Astrocyte of the cerebellum (primary cell): ENCODE measurements at regions not wholly inside any gene's neighbourhood (a gene's known extent, or its start where the extent isn't known, plus 50 kb on each side); places are given as distances from the start of the nearest gene placed in this dataset.
"Not testable (repeated sequence)": the region's sequence is repeated elsewhere in the genome, so short reads cannot be mapped to it uniquely, and the experiment has no call there.

Source experiments
- DNase-seq: peaks from one replicate; pipeline ENCODE4 v3.0.0-alpha.2; 2011; ENCODE audit warnings: low read depth
- H3K4me3 ChIP-seq: 2 replicates; pipeline ENCODE4 v1.5.1; 2011; ENCODE audit warnings: mild to moderate bottlenecking, low read depth, low read length, moderate library complexity
- CTCF ChIP-seq: IDR thresholded peaks from 2 replicates; pipeline ENCODE4 v1.5.1; 2012; ENCODE audit warnings: low read length, low read depth, moderate library complexity, mild to moderate bottlenecking; ENCODE audit errors: missing control alignments
- in situ Hi-C: cut with HindIII; loops from 2 replicates; pipeline ENCODE4 v1.10.0; 2017; ENCODE audit warnings: low sequenced_read_pairs

DNA sequence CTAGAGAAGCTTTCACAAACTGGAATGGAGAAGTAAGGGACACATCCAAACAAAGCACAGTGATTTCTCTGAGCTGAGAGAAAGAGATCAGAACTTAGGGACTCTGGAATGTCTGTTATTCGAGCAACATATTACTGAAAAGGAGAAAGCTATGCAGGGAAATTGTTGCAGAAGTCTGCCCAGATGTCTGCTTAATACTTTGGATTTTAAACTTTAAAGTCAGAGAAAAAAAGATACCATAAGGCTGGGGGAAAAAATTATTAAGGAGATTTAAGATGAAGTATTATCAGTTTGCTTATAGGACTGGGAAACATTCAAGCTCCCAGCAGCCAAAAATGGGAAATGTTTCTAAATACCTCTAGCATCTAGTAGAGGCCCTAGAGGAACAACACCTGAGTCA is 803.9 kb downstream of the TAF11L14 start:
- no peak for TF ChIP-seq CTCF
- in situ Hi-C loops = no loop called here
- no peak overlapping the region for H3K4me3 ChIP-seq
- DNase-seq = no peak

DNA sequence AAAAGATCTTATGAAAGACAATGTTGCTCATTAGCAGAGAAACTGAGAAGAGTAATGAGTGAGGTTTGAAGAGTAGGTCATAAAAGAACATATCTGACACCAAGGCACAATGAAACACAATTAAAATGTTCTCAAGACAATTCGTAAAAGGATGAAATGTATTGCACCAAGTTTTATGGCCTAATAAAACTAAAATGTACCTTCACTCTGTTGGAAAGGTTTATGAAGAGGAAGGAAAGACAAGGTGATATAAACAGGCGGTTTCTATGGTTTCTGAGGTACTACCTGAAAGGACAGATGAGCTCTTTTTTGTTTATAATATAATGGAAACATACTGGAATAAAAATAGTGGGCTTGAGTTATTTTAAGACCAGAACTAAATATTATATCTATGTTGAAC is 821.3 kb downstream of the TAF11L14 start:
- in situ Hi-C loops = no loop called here
- no peak for TF ChIP-seq CTCF
- H3K4me3 ChIP-seq = no peak overlapping the region
- DNase-seq = no peak

- no peak for DNase-seq
- in situ Hi-C loops = no loop called here
- no peak for TF ChIP-seq CTCF
- H3K4me3 ChIP-seq = no peak overlapping the region
Observed at GRCh38 chr5:18457255-18457654, 823.0 kb downstream of the TAF11L14 start.

GRCh38 chr5:18461766-18462165 is 827.5 kb downstream of the TAF11L14 start:
- TF ChIP-seq CTCF = no peak
- DNase-seq = no peak
- no peak overlapping the region for H3K4me3 ChIP-seq
- in situ Hi-C loops = no loop called here

GRCh38 chr5:18465833-18466681 is 831.8 kb downstream of the TAF11L14 start:
- peak; percentile 60 for TF ChIP-seq CTCF
- no peak overlapping the region for H3K4me3 ChIP-seq
- in situ Hi-C loops = no loop called here
- DNase-seq = peak; percentile 26

- H3K4me3 ChIP-seq = no peak overlapping the region
- in situ Hi-C loops = no loop called here
- no peak for TF ChIP-seq CTCF
- DNase-seq = no peak
Observed at GRCh38 chr5:18466731-18467130, 832.5 kb downstream of the TAF11L14 start.

DNA sequence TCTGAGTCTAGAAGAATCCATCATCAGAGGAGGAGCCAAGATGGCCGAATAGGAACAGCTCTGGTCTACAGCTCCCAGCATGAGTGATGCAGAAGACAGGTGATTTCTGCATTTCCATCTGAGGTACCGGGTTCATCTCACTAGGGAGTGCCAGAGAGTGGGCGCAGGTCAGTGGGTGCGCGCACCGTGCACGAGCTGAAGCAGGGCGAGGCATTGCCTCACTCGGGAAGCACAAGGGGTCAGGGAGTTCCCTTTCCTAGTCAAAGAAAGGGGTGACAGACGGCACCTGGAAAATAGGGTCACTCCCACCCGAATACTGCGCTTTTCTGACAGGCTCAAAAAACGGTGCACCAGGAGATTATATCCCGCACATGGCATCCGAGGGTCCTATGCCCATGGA is 837.5 kb downstream of the TAF11L14 start:
- in situ Hi-C loops, DNase-seq, H3K4me3 ChIP-seq: not testable (repeated sequence)
